SK-N-SH treated with all-trans-retinoic acid at 6 μM for 48 hours (cell line): ENCODE measurements at regions not wholly inside any gene's neighbourhood (a gene's known extent, or its start where the extent isn't known, plus 50 kb on each side); places are given as distances from the start of the nearest gene placed in this dataset.

Source experiments
- ATAC-seq: fragments of 200-7000 bp; cut with Tn5 transposase; 3 replicates; pipeline ENCODE4 v1.9.1; 2020; ENCODE audit warnings: mild to moderate bottlenecking, moderate library complexity
- ARNTL ChIP-seq: fragments of 450-650 bp; formaldehyde crosslinking; IDR thresholded peaks from 2 replicates; pipeline ENCODE4 v1.5.0; 2020; ENCODE audit warnings: low read depth, mild to moderate bottlenecking, moderate library complexity, borderline replicate concordance
- BACH2 ChIP-seq: fragments of 250-450 bp; sonication (Bioruptor Pico); IDR thresholded peaks from 2 replicates; pipeline ENCODE4 v1.9.0; 2021; ENCODE audit warnings: mild to moderate bottlenecking, borderline replicate concordance
- CREB5 ChIP-seq: fragments of 250-450 bp; sonication (Bioruptor Pico); IDR thresholded peaks from 2 replicates; pipeline ENCODE4 v1.5.1; 2020; ENCODE audit warnings: low read depth, mild to moderate bottlenecking, moderate library complexity
- CSDC2 ChIP-seq: fragments of 250-450 bp; sonication (Bioruptor Pico); IDR thresholded peaks from 2 replicates; pipeline ENCODE4 v1.5.0; 2020; ENCODE audit warnings: mild to moderate bottlenecking, moderate library complexity
- CSRNP3 ChIP-seq: fragments of 250-450 bp; sonication (Bioruptor Pico); IDR thresholded peaks from 2 replicates; pipeline ENCODE4 v1.5.1; 2021; ENCODE audit warnings: mild to moderate bottlenecking, moderate library complexity
- ESRRG ChIP-seq: fragments of 250-450 bp; sonication (Bioruptor Pico); IDR thresholded peaks from 2 replicates; pipeline ENCODE4 v1.6.1; 2021; ENCODE audit warnings: mild to moderate bottlenecking
- ISL1 ChIP-seq: fragments of 250-450 bp; sonication (Bioruptor Pico); IDR thresholded peaks from 2 replicates; pipeline ENCODE4 v2.1.2; 2022; ENCODE audit warnings: mild to moderate bottlenecking, moderate library complexity
- OSR1 ChIP-seq: fragments of 250-450 bp; sonication (Bioruptor Pico); IDR thresholded peaks from 2 replicates; pipeline ENCODE4 v1.8.0; 2022; ENCODE audit warnings: moderate library complexity, mild to moderate bottlenecking, inconsistent platforms
- PATZ1 ChIP-seq: fragments of 250-450 bp; sonication (Bioruptor Pico); IDR thresholded peaks from 2 replicates; pipeline ENCODE4 v1.8.0; 2020; ENCODE audit warnings: mild to moderate bottlenecking, moderate library complexity, borderline replicate concordance
- POU6F1 ChIP-seq: fragments of 250-450 bp; sonication (Bioruptor Pico); IDR thresholded peaks from 2 replicates; pipeline ENCODE4 v1.8.0; 2021; ENCODE audit warnings: low read depth, mild to moderate bottlenecking, moderate library complexity, borderline replicate concordance
- PPARA ChIP-seq: fragments of 250-450 bp; sonication (Bioruptor Pico); IDR thresholded peaks from 2 replicates; pipeline ENCODE4 v1.5.0; 2020; ENCODE audit warnings: mild to moderate bottlenecking, borderline replicate concordance
- RARB ChIP-seq: fragments of 250-450 bp; sonication (Bioruptor Pico); IDR thresholded peaks from 2 replicates; pipeline ENCODE4 v1.8.0; 2021; ENCODE audit warnings: mild to moderate bottlenecking, moderate library complexity
- SNAI2 ChIP-seq: fragments of 250-450 bp; sonication (Bioruptor Pico); IDR thresholded peaks from 2 replicates; pipeline ENCODE4 v1.5.0; 2020; ENCODE audit warnings: mild to moderate bottlenecking, moderate library complexity
- TCF4 ChIP-seq: fragments of 250-450 bp; sonication (Bioruptor Pico); IDR thresholded peaks from 2 replicates; pipeline ENCODE4 v1.8.0; 2021; ENCODE audit warnings: mild to moderate bottlenecking, moderate library complexity, borderline replicate concordance
- TOX ChIP-seq: fragments of 250-450 bp; sonication (Bioruptor Pico); IDR thresholded peaks from 2 replicates; pipeline ENCODE4 v1.8.0; 2021; ENCODE audit warnings: mild to moderate bottlenecking, moderate library complexity, borderline replicate concordance
- TSHZ2 ChIP-seq: fragments of 250-450 bp; sonication (Bioruptor Pico); IDR thresholded peaks from 2 replicates; pipeline ENCODE4 v1.5.0; 2020; ENCODE audit warnings: mild to moderate bottlenecking, moderate library complexity
- ZC3H10 ChIP-seq: fragments of 250-450 bp; sonication (Bioruptor Pico); IDR thresholded peaks from 2 replicates; pipeline ENCODE4 v1.5.1; 2021; ENCODE audit warnings: mild to moderate bottlenecking, moderate library complexity
- ZFP3 ChIP-seq: fragments of 250-450 bp; sonication (Bioruptor Pico); IDR thresholded peaks from 2 replicates; pipeline ENCODE4 v1.5.0; 2020; ENCODE audit warnings: mild to moderate bottlenecking, moderate library complexity
- ZFP30 ChIP-seq: fragments of 450-650 bp; formaldehyde crosslinking; IDR thresholded peaks from 2 replicates; pipeline ENCODE4 v1.5.0; 2022; ENCODE audit warnings: mild to moderate bottlenecking, moderate library complexity
- ZNF8 ChIP-seq: fragments of 450-650 bp; formaldehyde crosslinking; IDR thresholded peaks from 2 replicates; pipeline ENCODE4 v1.5.0; 2020; ENCODE audit warnings: mild to moderate bottlenecking, moderate library complexity

GRCh38 chr10:37680716-37681616, 176.4 kb downstream of the ZNF248 start:
- TF ChIP-seq CSDC2 (no peak), ISL1 (CRISPR knock-in tag) (no peak), PATZ1 (CRISPR knock-in tag) (no peak), POU6F1 (CRISPR knock-in tag) (no peak), ARNTL (CRISPR knock-in tag) (no peak), TCF4 (CRISPR knock-in tag) (no peak), BACH2 (no peak), RARB (CRISPR knock-in tag) (no peak), ZFP3 (CRISPR knock-in tag) (no peak)
- TF ChIP-seq, all 23 proteins: peak for 0
- no peak for ATAC-seq

GRCh38 chr10:37680243-37680683, 177.1 kb downstream of the ZNF248 start:
- ATAC-seq = no peak
- TF ChIP-seq CREB5 (CRISPR knock-in tag) = no peak
- TF ChIP-seq SNAI2 (CRISPR knock-in tag) = no peak
- TF ChIP-seq BACH2 = no peak
- no peak for TF ChIP-seq ISL1 (CRISPR knock-in tag)
- no peak for TF ChIP-seq PPARA (CRISPR knock-in tag)
- no peak for TF ChIP-seq TSHZ2 (CRISPR knock-in tag)
- no peak for TF ChIP-seq ZC3H10 (CRISPR knock-in tag)
- TF ChIP-seq TCF4 (CRISPR knock-in tag) = no peak
- no peak for TF ChIP-seq TOX (CRISPR knock-in tag)
- no peak for TF ChIP-seq OSR1 (CRISPR knock-in tag)
- no peak for TF ChIP-seq ZFP3 (CRISPR knock-in tag)
- TF ChIP-seq, all 23 proteins: peak for 0

- ATAC-seq = no peak
- no peak for TF ChIP-seq OSR1 (CRISPR knock-in tag)
- no peak for TF ChIP-seq ISL1 (CRISPR knock-in tag)
- TF ChIP-seq ZNF8 (CRISPR knock-in tag) = no peak
- no peak for TF ChIP-seq TCF4 (CRISPR knock-in tag)
- no peak for TF ChIP-seq CREB5 (CRISPR knock-in tag)
- TF ChIP-seq TOX (CRISPR knock-in tag) = no peak
- TF ChIP-seq PATZ1 (CRISPR knock-in tag) = no peak
- TF ChIP-seq ESRRG (CRISPR knock-in tag) = no peak
- TF ChIP-seq CSRNP3 (CRISPR knock-in tag) = no peak
- no peak for TF ChIP-seq ZC3H10 (CRISPR knock-in tag)
- TF ChIP-seq ZFP30 (CRISPR knock-in tag) = no peak
- TF ChIP-seq BACH2 = no peak
- TF ChIP-seq PPARA (CRISPR knock-in tag) = no peak
- TF ChIP-seq ZFP3 (CRISPR knock-in tag) = no peak
Observed at GRCh38 chr10:37679465-37679864, 177.9 kb downstream of the ZNF248 start.
